Hematopoietic multipotent progenitor cell treated with erythropoietin and hydrocortisone succinate and interleukin-3 and kit ligand, for 6 days (in vitro differentiated cells): ENCODE measurements at regions not wholly inside any gene's neighbourhood (a gene's known extent, or its start where the extent isn't known, plus 50 kb on each side); places are given as distances from the start of the nearest gene placed in this dataset.
A peak's percentile ranks its signal among the peaks of the same experiment; 100 is the strongest.

Source experiments
- DNase-seq: peaks from one replicate; pipeline ENCODE4 v3.0.0-alpha.2; 2015

DNA sequence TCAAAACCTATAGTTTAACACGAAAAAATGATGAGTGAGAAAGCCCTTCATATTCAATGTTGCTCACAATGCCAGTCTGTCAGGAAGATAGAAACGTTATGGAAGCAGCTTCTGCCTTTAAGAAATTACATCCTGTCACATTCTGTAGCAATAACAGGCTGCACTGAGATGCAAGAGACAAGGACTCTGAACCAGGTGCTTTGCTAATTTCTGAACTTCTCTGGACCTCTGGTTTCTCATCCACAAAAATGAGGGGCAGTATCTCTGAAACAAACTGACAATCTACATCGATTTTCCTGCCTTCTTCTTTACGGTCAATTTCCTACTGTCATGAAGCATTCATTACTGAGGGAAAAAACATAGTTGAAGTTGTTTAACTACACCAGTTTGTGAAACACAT lies 234.0 kb downstream of the SNX13 start:
- DNase-seq, result no peak

DNA sequence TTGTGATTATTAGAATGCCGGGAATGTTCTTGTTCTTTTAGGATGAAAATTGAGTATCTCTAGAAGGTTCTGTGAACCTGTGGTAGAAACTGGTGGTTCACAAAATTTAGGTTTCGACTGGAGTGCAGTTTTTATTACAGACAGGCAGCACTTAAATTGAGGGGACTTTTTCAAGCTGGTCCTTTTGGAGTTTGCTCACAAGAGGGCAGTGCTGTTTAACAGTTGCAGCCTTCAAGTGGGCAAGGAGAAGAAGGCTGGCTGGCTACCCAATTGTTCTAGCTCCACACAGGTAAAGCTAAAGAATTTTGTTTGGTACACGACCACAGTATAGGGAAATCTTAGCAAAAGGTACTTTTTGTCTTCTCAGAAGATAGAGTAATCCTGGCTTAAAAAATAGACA lies 233.6 kb downstream of the SNX13 start:
- peak; percentile 80 for DNase-seq

DNA sequence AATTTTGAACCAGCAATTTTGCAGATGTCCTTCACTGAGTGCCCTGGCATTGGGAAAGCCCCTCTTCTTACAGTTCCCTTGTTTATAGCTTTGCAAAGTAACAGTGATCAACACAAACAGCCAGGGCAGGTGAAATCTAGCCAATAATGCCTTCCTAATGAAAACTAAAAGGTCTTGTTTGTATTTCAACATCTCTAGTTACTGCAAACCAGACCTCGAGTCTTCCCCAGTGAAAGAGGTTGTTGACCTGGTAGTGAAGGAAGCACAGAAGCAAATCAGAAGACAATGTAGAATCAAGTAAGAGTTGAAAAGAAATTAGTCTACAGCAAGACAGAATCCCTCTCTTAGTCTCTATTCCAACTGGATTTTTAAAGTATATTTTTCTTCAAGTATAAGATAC lies 231.2 kb downstream of the SNX13 start:
- DNase-seq, result no peak

DNA sequence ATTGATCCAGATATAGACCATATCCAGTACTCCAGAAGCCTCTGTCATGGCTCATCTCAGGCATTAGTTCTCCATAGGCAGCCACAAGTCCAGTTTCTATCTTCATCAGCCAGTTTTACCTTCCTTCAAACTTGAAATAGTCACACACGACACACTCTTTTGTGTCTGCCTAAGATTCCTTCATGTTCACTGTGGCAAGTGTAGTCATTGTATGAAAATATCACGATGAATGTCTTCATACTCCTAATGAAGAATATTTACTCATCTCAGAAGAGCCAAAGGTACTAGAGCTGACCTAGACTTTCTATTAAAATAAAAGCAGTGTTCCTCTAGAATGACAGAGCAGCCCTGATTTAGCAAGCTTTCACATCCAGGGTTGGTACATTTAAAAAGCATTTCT lies 230.7 kb downstream of the SNX13 start:
- no peak for DNase-seq

DNA sequence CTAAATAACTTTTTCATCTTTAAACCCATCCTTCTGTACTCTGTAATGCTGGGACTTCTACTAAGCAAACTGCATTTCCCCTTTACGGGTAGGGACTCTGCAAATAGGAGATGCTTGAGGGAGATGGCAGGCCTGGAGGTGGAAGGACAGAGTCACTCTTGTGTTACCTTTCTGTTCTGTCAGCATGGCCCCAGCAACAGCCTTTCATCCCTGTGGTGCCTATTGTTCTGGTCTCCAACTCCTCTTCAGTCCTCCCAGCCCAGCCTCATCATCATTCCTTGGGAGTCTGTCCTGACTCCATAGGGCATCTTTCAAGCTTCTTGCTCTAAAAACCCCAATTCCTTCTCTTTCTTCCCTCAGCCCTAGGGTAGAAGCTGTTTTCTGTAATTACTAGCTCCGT lies 230.0 kb downstream of the SNX13 start:
- no peak for DNase-seq

DNA sequence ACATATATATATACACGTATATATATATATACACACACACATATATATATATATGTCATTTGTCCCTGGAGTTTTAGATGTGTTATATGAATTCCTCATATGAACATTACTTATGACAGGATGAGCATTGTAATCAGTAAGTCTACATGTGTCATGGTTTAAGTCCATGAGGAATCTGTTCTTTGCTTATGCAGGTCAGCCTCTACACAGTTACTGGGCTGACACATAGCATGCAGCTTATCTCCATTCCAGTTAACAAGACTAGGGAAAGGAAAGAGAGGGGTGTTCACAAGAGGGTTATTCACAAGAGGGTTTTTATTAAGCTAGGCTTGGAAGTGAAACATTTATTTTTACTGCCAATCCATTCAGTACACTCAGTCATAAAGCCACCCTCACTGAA lies 226.7 kb downstream of the SNX13 start:
- DNase-seq, result no peak

DNA sequence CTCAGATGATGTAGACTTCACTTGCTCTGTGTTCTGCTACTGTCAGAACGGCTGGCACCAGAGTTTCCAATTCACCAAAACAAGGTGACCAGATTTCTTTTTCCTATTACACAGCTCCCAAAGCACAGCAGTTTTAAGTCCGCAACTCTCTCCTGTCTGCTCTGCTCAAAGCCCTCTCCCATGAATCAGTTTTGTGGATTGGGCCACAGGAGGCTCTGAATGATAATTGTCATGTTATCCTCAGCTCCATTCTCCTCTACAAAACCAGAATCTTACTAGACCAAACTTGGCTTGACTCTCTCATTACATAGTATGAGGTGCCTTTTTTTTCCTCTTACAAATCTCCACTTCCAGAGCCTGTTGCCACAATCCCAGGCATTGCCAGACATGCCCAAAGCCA lies 223.5 kb downstream of the SNX13 start:
- no peak for DNase-seq

DNA sequence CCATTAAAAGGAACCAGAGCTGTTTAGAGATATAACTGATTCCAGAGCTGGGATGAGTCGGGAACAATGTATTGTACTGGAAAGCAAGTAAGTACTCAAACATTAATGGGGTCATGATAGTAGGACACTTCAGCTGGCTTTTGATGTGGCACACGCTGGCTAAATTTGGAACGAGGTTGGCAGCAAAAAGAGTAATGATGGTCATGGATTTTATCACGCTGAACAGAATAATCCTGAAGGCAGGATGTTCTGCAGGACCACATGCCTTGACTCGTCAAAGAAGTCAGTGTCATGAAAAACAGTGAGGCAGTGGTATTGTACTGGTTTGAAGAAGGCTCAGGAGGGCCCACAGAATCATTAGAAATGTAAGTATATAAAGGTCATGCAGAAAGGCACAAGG lies 220.3 kb downstream of the SNX13 start:
- DNase-seq, result no peak

DNA sequence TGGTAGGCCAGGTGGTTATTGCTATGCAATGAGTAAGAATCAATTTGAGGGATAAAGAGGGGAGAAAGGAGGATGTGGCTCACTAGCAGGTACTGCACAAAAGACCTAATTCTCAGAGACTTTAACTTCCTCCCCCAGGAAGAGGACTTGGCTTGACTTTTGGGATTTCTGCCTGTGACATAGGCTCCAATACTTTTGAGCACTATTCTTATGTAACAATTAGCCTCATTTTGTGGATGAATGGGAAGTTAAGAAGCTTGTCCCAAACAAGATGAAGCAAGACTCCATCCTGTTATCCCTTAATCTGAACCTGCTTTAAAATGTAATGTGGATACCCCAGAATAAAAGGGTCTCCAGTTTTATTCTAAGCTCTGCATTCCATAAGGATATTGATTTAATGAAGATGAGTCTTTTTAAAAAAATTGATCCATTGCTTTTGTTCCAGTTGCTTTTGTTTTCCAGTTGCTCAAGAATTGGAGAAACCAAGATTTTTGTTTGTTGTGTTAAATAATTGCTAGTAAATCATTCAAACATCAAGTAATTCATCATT lies 218.5 kb downstream of the SNX13 start:
- no peak for DNase-seq

DNA sequence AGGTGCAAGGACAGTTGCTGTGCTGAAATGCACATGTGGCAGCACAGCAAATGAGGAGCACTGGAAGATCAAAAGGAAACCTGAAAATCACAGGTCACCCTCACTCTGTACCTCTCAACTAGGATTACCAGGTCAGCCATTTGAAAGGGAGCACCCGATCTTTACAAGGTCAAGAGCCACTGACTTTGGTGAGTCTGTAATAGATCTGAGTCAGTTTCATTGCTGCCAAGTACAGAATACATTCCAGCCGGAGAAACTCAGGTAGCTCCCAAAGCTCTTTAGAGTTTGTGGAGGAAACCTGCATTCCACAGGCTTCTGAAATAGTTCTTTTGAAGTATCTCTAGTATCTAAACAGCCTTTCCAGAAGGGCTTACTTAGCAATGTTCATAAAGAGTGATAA lies 217.5 kb downstream of the SNX13 start:
- DNase-seq, result no peak

DNA sequence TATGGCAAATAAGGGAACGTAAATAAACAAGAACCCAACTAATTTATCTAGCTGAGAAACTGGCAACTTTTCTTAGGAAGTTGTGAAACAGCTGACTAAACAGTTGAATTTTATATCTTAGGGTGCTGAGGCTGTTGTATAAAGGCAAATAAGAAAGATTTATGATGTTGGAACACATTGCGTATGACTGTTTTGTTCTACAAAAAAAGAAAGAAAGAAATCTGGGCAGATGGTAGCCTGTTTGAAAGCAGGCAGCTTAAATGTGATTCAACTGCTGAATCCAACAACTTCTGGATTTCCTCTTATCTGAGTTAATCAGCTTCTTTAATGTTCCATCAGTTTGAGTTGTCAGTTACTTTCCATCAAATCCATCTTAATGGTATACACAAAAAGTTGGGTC lies 214.5 kb downstream of the SNX13 start:
- DNase-seq, result no peak

DNA sequence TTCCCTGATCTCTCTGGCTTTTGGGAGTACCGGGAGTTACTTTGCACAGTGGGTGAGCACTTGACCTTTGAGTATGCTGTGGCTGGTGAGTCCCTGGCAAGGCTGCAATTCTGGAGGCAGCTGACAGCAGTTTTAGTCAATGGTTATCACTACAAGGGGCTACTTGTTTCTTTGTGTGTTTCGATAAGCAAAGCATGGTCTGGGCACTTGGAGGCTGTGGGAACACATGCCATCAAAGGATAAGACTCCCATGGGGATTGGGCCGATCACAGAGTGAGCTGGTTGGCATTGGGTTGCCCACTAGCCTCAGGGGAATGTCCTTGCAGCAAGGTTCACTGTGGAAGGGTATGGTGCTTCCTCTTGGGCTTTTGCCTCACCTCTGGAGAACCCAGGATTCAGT lies 208.2 kb downstream of the SNX13 start:
- no peak for DNase-seq
